GM23248 (cell line): ENCODE measurements at regions not wholly inside any gene's neighbourhood (a gene's known extent, or its start where the extent isn't known, plus 50 kb on each side); places are given as distances from the start of the nearest gene placed in this dataset.

Source experiments
- DNase-seq: peaks from one replicate; pipeline ENCODE4 v3.0.0-alpha.2; 2015
- H2AFZ ChIP-seq: fragments of 200-600 bp; sonication (generic); 2 replicates; pipeline ENCODE4 v1.6.1; 2016; ENCODE audit warnings: antibody characterized with exemption
- H3F3A ChIP-seq: fragments of 200-600 bp; sonication (generic); 2 replicates; pipeline ENCODE4 v1.6.1; 2016; ENCODE audit warnings: mild to moderate bottlenecking, antibody characterized with exemption, mixed run types; ENCODE audit not compliant: insufficient read depth
- H3K27ac ChIP-seq: fragments of 200-600 bp; sonication (generic); 2 replicates; pipeline ENCODE4 v1.5.1; 2016; ENCODE audit warnings: mild to moderate bottlenecking
- H3K27me3 ChIP-seq: fragments of 200-600 bp; sonication (generic); replicated peaks from 2 replicates; pipeline ENCODE4 v1.6.1; 2016; ENCODE audit warnings: mild to moderate bottlenecking; ENCODE audit not compliant: insufficient read depth
- H3K36me3 ChIP-seq: fragments of 200-600 bp; sonication (generic); 2 replicates; pipeline ENCODE4 v1.6.1; 2016; ENCODE audit warnings: low read depth, mild to moderate bottlenecking
- H3K4me1 ChIP-seq: fragments of 200-600 bp; sonication (generic); 2 replicates; pipeline ENCODE4 v1.6.1; 2016; ENCODE audit warnings: mild to moderate bottlenecking; ENCODE audit not compliant: insufficient read depth
- H3K4me2 ChIP-seq: fragments of 200-600 bp; sonication (generic); one replicate; pipeline ENCODE4 v1.6.1; 2016; ENCODE audit warnings: mild to moderate bottlenecking; ENCODE audit not compliant: unreplicated experiment
- H3K4me3 ChIP-seq: fragments of 200-600 bp; sonication (generic); 2 replicates; pipeline ENCODE4 v1.5.1; 2016; ENCODE audit warnings: mild to moderate bottlenecking
- H3K79me2 ChIP-seq: fragments of 200-600 bp; sonication (generic); 2 replicates; pipeline ENCODE4 v1.6.1; 2016; ENCODE audit warnings: mild to moderate bottlenecking; ENCODE audit not compliant: insufficient read depth
- H3K9ac ChIP-seq: fragments of 200-600 bp; sonication (generic); 2 replicates; pipeline ENCODE4 v1.6.1; 2016; ENCODE audit warnings: mild to moderate bottlenecking
- H3K9me2 ChIP-seq: fragments of 200-600 bp; sonication (generic); 2 replicates; pipeline ENCODE4 v1.6.1; 2016; ENCODE audit warnings: mixed run types, mild to moderate bottlenecking, moderate library complexity; ENCODE audit not compliant: insufficient read depth
- H3K9me3 ChIP-seq: fragments of 200-600 bp; sonication (generic); one replicate; pipeline ENCODE4 v1.6.1; 2017; ENCODE audit warnings: low read depth
- H4K20me1 ChIP-seq: fragments of 200-600 bp; sonication (generic); 2 replicates; pipeline ENCODE4 v1.6.0; 2016; ENCODE audit not compliant: insufficient read depth
- EZH2 ChIP-seq: fragments of 200-600 bp; sonication (generic); IDR thresholded peaks from 2 replicates; pipeline ENCODE4 v1.6.1; 2018; ENCODE audit warnings: antibody characterized with exemption, mild to moderate bottlenecking; ENCODE audit not compliant: insufficient read depth, poor library complexity, severe bottlenecking
- EZH2phosphoT487 ChIP-seq: fragments of 200-600 bp; sonication (generic); IDR thresholded peaks from 2 replicates; pipeline ENCODE4 v1.6.1; 2018; ENCODE audit warnings: antibody characterized with exemption, moderate library complexity, mild to moderate bottlenecking, low read depth; ENCODE audit not compliant: insufficient read depth
- WGBS, 2 experiments: methylation state at CpG; one replicate each; pipeline ENCODE4 v1.1.6; 2015 to 2017; ENCODE audit warnings: low lambda C conversion rate in 2 of 2, low coverage in 1 of 2; ENCODE audit errors: missing lambda C conversion rate in 2 of 2; 5-methylcytosine and 5-hydroxymethylcytosine counted together
- in situ Hi-C: fragments of 300-500 bp; cut with MboI; formaldehyde crosslinking; loops from 2 replicates; pipeline ENCODE4 v1.15.0; 2020

DNA sequence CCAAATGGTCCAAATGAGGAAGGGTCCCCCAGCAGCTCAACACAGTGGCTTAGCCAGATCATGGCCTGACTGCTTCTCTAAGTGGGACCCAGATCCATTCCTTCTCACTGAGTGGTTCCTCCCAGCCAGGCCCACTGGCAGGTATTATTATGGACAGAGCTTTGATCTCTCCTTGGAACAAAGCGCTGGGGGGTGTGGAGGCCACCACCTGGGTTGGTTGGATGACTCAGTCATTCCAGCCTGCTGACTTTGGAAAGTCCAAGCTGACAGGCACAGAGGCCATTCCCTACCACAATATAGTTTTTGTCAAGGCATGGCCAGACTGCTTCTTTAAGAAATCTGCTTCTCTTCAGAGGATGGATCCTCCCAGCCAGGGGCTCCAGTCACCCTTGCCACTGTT lies 341.1 kb downstream of the BTG1 start:
- Histone ChIP-seq H3K27ac (no peak overlapping the region), H3F3A (no peaks in the 10 kb centered on the region), H2AFZ (no peak overlapping the region), H3K9me2 (no peaks in the 10 kb centered on the region), H3K4me1 (no peaks in the 10 kb centered on the region), H3K4me3 (no peak overlapping the region), H3K9ac (no peak overlapping the region), H4K20me1 (no peaks in the 10 kb centered on the region), H3K9me3 (no peaks in the 10 kb centered on the region), H3K4me2 (no peak overlapping the region), H3K79me2 (no peaks in the 10 kb centered on the region), H3K36me3 (no peaks in the 10 kb centered on the region), H3K27me3 (no peaks in the 10 kb centered on the region)
- no peak for DNase-seq
- TF ChIP-seq EZH2phosphoT487 (no peak), EZH2 (no peak)
- in situ Hi-C loops, result loop anchor here (25.0 kb wide), 1 partner anchor 758 kb away; no protein-coding TSS in a partner anchor
- 100% methylated on average over 1 of the region's 1 CpG for WGBS, 2 experiments

DNA sequence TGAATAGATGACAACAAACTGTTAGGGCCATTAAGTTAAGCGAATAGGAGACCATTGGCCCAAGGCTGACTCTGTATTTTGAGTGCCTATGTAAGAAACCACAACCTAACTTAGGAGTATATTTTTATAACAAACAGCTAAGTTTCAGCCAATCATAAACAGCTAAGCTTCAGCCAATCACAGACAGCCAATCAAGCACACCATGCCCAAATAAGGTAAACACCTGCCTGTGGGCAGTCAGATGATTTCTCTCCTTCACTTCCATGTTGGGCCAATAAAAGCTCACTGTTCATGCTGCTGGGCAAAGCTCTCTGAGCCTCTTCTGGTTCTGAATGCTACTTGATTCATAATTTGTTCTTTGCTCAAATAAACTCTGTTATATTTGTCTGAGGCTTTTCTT lies 344.6 kb downstream of the BTG1 start:
- Histone ChIP-seq H4K20me1 (no peaks in the 10 kb centered on the region), H2AFZ (no peak overlapping the region), H3K9me3 (no peaks in the 10 kb centered on the region), H3F3A (no peaks in the 10 kb centered on the region), H3K4me1 (no peaks in the 10 kb centered on the region), H3K27ac (no peak overlapping the region), H3K36me3 (no peaks in the 10 kb centered on the region), H3K4me3 (no peak overlapping the region), H3K79me2 (no peaks in the 10 kb centered on the region), H3K27me3 (no peaks in the 10 kb centered on the region), H3K4me2 (no peak overlapping the region), H3K9ac (no peak overlapping the region), H3K9me2 (no peaks in the 10 kb centered on the region)
- in situ Hi-C loops, result loop anchor here (25.0 kb wide), 1 partner anchor 761 kb away; no protein-coding TSS in a partner anchor
- WGBS, 2 experiments, result 91 to 94% methylated on average over 1 of the region's 1 CpG
- TF ChIP-seq EZH2 (no peak), EZH2phosphoT487 (no peak)
- no peak for DNase-seq

DNA sequence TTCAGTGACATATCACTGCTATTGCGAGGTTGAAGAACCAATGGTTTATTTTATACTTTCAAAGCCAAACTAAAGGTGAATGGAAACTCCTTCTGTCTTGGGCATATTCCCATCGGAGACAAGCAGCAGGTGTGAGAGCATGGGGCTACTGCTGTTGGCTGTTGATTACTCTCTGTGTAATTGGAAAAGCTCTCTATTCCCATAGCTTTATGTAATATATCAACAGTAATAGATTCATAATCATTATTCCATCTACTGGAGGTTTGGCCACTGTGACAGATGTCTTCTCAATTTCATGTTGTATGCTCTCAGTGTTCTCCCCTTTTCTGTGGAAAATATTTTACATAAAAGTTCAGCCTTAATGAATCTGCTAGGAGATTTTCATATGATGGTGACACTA lies 352.0 kb downstream of the BTG1 start:
- no peak for DNase-seq
- Histone ChIP-seq H3K4me3 (no peak overlapping the region), H3K9ac (no peak overlapping the region), H3K9me3 (no peaks in the 10 kb centered on the region), H3K9me2 (no peaks in the 10 kb centered on the region), H3K79me2 (no peaks in the 10 kb centered on the region), H2AFZ (no peak overlapping the region), H3K36me3 (no peaks in the 10 kb centered on the region), H4K20me1 (no peaks in the 10 kb centered on the region), H3F3A (no peaks in the 10 kb centered on the region), H3K27ac (no peak overlapping the region), H3K4me2 (no peak overlapping the region), H3K27me3 (no peaks in the 10 kb centered on the region), H3K4me1 (no peaks in the 10 kb centered on the region)
- TF ChIP-seq EZH2, result no peak
- no peak for TF ChIP-seq EZH2phosphoT487
- WGBS, 2 experiments, result 86 to 89% methylated on average over 2 of the region's 2 CpGs
- in situ Hi-C loops, result no loop called here

DNA sequence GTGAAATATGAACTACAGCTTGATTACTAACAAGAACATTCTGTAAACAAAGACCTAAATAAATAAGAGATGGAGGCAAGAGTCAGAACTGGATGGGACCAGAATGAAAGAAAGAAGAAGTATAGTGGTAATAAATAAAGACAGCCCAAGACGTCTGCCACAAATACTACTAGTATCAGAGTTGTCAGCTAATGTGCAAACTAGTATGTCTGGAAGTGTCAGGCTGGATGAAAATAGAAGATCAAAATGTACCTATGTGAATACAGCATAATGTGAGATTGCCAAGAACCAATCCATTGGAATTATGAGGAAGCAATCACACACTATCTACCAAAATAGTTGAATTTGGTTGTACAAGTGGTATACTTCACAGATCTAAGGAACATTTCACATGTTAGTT lies 353.0 kb downstream of the BTG1 start:
- Histone ChIP-seq H3K4me1 (no peaks in the 10 kb centered on the region), H3K4me2 (no peak overlapping the region), H3F3A (no peaks in the 10 kb centered on the region), H4K20me1 (no peaks in the 10 kb centered on the region), H3K4me3 (no peak overlapping the region), H3K79me2 (no peaks in the 10 kb centered on the region), H3K9me2 (no peaks in the 10 kb centered on the region), H3K36me3 (no peaks in the 10 kb centered on the region), H3K27me3 (no peaks in the 10 kb centered on the region), H2AFZ (no peak overlapping the region), H3K9me3 (no peaks in the 10 kb centered on the region), H3K9ac (no peak overlapping the region), H3K27ac (no peak overlapping the region)
- TF ChIP-seq EZH2phosphoT487 (no peak), EZH2 (no peak)
- DNase-seq, result no peak
- 86 to 87% methylated on average over 1 of the region's 1 CpG for WGBS, 2 experiments
- in situ Hi-C loops, result no loop called here

DNA sequence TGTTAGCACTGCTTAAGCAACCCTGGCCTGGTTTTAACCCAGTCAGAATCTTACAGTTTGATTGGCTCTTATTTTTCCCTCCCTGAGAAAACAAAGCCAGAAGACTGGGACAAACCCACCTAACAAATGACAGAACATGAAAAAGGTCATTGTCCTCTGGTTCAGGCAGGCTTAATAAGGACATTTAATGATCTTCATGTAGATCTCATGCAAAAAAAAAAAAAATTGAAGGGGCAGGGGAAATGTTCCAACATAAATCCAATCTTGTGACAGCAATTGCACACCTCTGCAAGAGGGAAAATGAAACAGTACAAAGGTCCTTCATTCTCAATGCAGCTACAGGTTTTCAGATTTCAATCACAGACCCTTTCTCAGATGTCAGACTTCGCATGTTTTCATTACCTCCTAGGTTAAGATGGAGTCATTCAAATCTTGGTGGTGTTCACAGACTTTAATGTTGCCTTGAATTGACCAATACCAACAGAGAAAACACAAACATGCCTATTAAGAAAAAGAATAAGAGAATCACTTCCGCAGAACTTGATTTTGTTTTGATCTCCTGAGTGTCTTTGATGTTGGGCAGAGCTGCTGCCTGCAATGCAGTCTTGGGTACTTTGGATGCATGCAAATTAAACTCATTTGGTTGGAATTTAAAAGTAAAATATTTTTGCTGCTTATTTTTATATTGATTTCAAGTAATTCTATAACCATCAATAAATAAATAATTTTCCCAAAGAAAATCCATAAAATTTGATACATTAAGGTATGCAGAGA lies 359.0 kb downstream of the BTG1 start:
- 92 to 93% methylated on average over 2 of the region's 2 CpGs for whole genome bisulfite sequencing, 2 experiments
- Histone ChIP-seq H3K4me3 (no peak overlapping the region), H3K9me2 (no peaks in the 10 kb centered on the region), H3K9ac (no peak overlapping the region), H3F3A (no peaks in the 10 kb centered on the region), H4K20me1 (no peaks in the 10 kb centered on the region), H3K9me3 (no peaks in the 10 kb centered on the region), H3K4me1 (no peaks in the 10 kb centered on the region), H2AFZ (no peak overlapping the region), H3K4me2 (no peak overlapping the region), H3K27me3 (no peaks in the 10 kb centered on the region), H3K36me3 (no peaks in the 10 kb centered on the region), H3K27ac (no peak overlapping the region), H3K79me2 (no peaks in the 10 kb centered on the region)
- no peak for TF ChIP-seq EZH2
- no peak for TF ChIP-seq EZH2phosphoT487
- DNase-seq, result no peak
- in situ Hi-C loops, result no loop called here
